SJCRH30 (cell line): ENCODE measurements at regions not wholly inside any gene's neighbourhood (a gene's known extent, or its start where the extent isn't known, plus 50 kb on each side); places are given as distances from the start of the nearest gene placed in this dataset.

ENCODE experiments used
- DNase-seq, 2 experiments: peaks; one replicate each; pipeline ENCODE4 v3.0.0-alpha.2; 2015 to 2020
- H3K27ac ChIP-seq: fragments of 250-450 bp; sonication (Bioruptor Pico); 2 replicates; pipeline ENCODE4 v1.5.1; 2020; ENCODE audit warnings: mild to moderate bottlenecking, moderate library complexity
- H3K27me3 ChIP-seq: fragments of 250-450 bp; sonication (Bioruptor Pico); 2 replicates; pipeline ENCODE4 v1.5.1; 2020; ENCODE audit warnings: mild to moderate bottlenecking, moderate library complexity
- H3K36me3 ChIP-seq: fragments of 250-450 bp; sonication (Bioruptor Pico); 2 replicates; pipeline ENCODE4 v1.5.1; 2020; ENCODE audit warnings: mild to moderate bottlenecking, moderate library complexity
- H3K4me1 ChIP-seq: fragments of 250-450 bp; sonication (Bioruptor Pico); 2 replicates; pipeline ENCODE4 v1.5.1; 2020; ENCODE audit warnings: mild to moderate bottlenecking, moderate library complexity
- H3K4me3 ChIP-seq: fragments of 250-450 bp; sonication (Bioruptor Pico); 2 replicates; pipeline ENCODE4 v1.5.1; 2020; ENCODE audit warnings: mild to moderate bottlenecking, moderate library complexity
- H3K9me3 ChIP-seq: fragments of 250-450 bp; sonication (Bioruptor Pico); replicated peaks from 2 replicates; pipeline ENCODE4 v1.5.1; 2020; ENCODE audit warnings: mild to moderate bottlenecking, moderate library complexity

GRCh38 chr1:165057956-165058355 lies 298.6 kb downstream of the LMX1A start:
- Histone ChIP-seq H3K36me3 (no peaks in the 10 kb centered on the region), H3K4me3 (no peak overlapping the region), H3K27me3 (no peaks in the 10 kb centered on the region), H3K9me3 (no peaks in the 10 kb centered on the region), H3K27ac (no peak overlapping the region), H3K4me1 (no peaks in the 10 kb centered on the region)
- no peak for DNase-seq

DNA sequence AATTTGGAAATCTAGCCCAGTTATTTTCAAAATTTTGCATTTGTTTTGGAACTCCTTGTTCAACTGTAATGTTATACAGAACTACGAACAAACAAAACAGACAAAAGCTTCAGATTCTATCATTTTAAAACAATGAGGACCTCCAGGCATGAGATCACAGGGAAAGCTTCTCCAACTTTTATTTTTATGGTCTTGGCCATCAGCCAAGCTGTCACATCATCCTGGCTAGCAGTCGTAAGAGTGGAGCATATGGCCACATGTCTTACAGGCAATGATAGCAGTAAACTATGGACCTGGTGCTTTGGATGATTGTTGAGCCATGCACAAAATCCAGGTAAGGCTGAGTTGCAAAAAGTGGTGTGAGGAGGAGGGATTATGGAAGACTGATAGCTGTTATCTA lies 299.6 kb downstream of the LMX1A start:
- Histone ChIP-seq H3K9me3 (no peaks in the 10 kb centered on the region), H3K27ac (no peak overlapping the region), H3K4me3 (no peak overlapping the region), H3K36me3 (no peaks in the 10 kb centered on the region), H3K27me3 (no peaks in the 10 kb centered on the region), H3K4me1 (no peaks in the 10 kb centered on the region)
- no peak for DNase-seq

- H3K36me3 ChIP-seq = no peaks in the 10 kb centered on the region
- no peaks in the 10 kb centered on the region for H3K9me3 ChIP-seq
- H3K4me1 ChIP-seq = no peaks in the 10 kb centered on the region
- H3K27me3 ChIP-seq = no peaks in the 10 kb centered on the region
- no peak for DNase-seq
- H3K4me3 ChIP-seq = no peak overlapping the region
- no peak overlapping the region for H3K27ac ChIP-seq
These were observed 300.9 kb downstream of the LMX1A start for GRCh38 chr1:165055581-165055980.

DNA sequence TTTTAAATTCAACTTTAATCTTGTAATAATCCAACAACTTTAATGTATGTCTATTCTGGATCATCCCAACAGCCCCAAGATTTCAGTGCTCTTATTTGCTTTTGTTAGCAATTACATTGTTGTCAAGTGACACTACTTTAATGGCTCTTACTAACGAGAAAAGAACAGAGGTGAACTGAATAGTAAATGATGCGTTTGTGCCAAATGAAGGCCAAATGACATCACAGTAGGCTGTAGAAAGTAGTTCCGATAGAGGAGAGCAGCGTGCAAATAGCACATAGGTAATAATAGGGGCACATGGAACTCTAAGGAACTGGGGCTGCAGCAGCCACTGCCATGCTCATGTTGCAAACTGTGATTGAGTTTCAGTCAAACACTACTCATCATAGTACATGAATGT lies 301.9 kb downstream of the LMX1A start:
- H3K4me3 ChIP-seq = no peak overlapping the region
- no peaks in the 10 kb centered on the region for H3K27me3 ChIP-seq
- H3K9me3 ChIP-seq = no peaks in the 10 kb centered on the region
- H3K27ac ChIP-seq = no peak overlapping the region
- DNase-seq = no peak
- no peaks in the 10 kb centered on the region for H3K4me1 ChIP-seq
- H3K36me3 ChIP-seq = no peaks in the 10 kb centered on the region

- Histone ChIP-seq H3K27ac (no peak overlapping the region), H3K36me3 (no peaks in the 10 kb centered on the region), H3K4me3 (no peak overlapping the region), H3K9me3 (no peaks in the 10 kb centered on the region), H3K4me1 (no peaks in the 10 kb centered on the region), H3K27me3 (no peaks in the 10 kb centered on the region)
- DNase-seq = no peak
These were observed 303.2 kb downstream of the LMX1A start for GRCh38 chr1:165053351-165053750.

DNA sequence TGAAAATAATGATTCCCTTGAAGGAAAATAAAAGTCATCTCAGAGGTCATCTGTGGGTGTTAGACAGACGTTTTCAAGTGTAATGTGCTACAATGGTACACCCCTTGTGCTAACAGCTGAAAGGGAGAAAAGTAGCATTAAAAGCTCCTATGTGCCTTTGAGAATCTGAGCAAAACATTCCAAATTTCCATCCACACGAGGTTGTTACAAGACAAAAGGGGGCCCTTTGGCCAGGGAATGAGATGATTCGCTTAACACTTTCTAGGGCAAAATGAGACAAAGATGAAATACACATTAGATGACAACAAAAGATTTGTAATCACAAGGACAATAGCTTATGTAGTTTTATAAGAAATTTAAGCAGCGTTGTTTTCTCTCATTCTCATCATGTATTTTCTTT lies 303.6 kb downstream of the LMX1A start:
- Histone ChIP-seq H3K4me3 (no peak overlapping the region), H3K4me1 (no peaks in the 10 kb centered on the region), H3K9me3 (no peaks in the 10 kb centered on the region), H3K27ac (no peak overlapping the region), H3K36me3 (no peaks in the 10 kb centered on the region), H3K27me3 (no peaks in the 10 kb centered on the region)
- DNase-seq = no peak

DNA sequence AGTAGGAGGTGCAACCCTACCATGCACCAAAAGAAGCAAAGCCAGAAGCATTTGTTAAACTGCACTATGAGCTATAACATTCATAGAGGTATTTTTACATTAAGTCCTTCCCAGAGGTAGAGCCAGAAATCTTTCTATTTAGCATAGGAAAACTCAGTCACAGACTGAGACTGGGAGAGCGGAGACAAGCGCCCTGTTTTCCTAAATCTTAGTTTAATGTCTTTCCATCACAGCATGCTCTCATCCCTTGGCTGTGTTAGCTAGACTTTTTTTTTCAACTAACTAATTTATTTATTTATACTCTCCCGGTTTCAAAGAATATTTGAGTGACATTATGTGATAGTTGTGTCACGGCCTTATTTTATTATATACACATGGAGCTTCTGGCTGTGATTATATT lies 304.1 kb downstream of the LMX1A start:
- H3K4me1 ChIP-seq = no peaks in the 10 kb centered on the region
- no peaks in the 10 kb centered on the region for H3K36me3 ChIP-seq
- no peaks in the 10 kb centered on the region for H3K27me3 ChIP-seq
- no peak overlapping the region for H3K27ac ChIP-seq
- DNase-seq = no peak
- no peak overlapping the region for H3K4me3 ChIP-seq
- H3K9me3 ChIP-seq = no peaks in the 10 kb centered on the region

- Histone ChIP-seq H3K4me1 (no peaks in the 10 kb centered on the region), H3K4me3 (no peak overlapping the region), H3K36me3 (no peaks in the 10 kb centered on the region), H3K27ac (no peak overlapping the region), H3K9me3 (no peaks in the 10 kb centered on the region), H3K27me3 (no peaks in the 10 kb centered on the region)
- DNase-seq = no peak
These were observed 306.3 kb downstream of the LMX1A start for GRCh38 chr1:165050246-165050645.

DNA sequence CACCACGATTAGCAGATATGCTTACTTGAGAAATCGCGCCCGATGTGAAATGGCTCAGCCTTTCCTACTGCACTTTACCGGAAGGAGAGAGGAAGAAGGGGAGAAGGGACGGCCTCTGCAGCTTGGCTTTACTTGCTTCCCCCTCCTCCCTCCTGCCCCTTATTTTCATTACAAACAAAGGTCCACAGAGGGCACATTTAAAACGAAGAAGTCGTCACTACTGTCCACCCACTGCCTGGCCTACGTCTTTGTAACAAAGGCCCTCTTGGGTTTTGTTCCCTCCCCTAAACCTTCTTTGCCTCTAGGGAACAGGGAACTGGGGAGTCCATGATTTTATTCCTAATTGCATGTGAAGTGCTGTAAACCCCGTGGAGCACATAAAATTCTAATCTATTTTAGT lies 308.5 kb downstream of the LMX1A start:
- H3K27me3 ChIP-seq = no peaks in the 10 kb centered on the region
- no peaks in the 10 kb centered on the region for H3K9me3 ChIP-seq
- H3K4me3 ChIP-seq = no peak overlapping the region
- H3K27ac ChIP-seq = no peak overlapping the region
- no peaks in the 10 kb centered on the region for H3K4me1 ChIP-seq
- H3K36me3 ChIP-seq = no peaks in the 10 kb centered on the region
- no peak for DNase-seq

GRCh38 chr1:165045902-165046301 lies 310.6 kb downstream of the LMX1A start:
- no peaks in the 10 kb centered on the region for H3K36me3 ChIP-seq
- no peak for DNase-seq

GRCh38 chr1:165040641-165041040 lies 315.9 kb downstream of the LMX1A start:
- no peaks in the 10 kb centered on the region for H3K4me1 ChIP-seq
- no peaks in the 10 kb centered on the region for H3K9me3 ChIP-seq
- H3K4me3 ChIP-seq = no peak overlapping the region
- H3K27ac ChIP-seq = no peak overlapping the region
- no peaks in the 10 kb centered on the region for H3K27me3 ChIP-seq
- H3K36me3 ChIP-seq = no peaks in the 10 kb centered on the region
- DNase-seq = no peak

More at GRCh38 chr1:165045902-165046301, 310.6 kb downstream of the LMX1A start:
- H3K27me3 ChIP-seq = no peaks in the 10 kb centered on the region
- no peak overlapping the region for H3K27ac ChIP-seq
- no peak overlapping the region for H3K4me3 ChIP-seq
- no peaks in the 10 kb centered on the region for H3K4me1 ChIP-seq
- H3K9me3 ChIP-seq = no peaks in the 10 kb centered on the region

- no peaks in the 10 kb centered on the region; the same call in 1 of the 2 replicates for H3K27me3 ChIP-seq
- no peak overlapping the region for H3K4me3 ChIP-seq
- no peaks in the 10 kb centered on the region for H3K4me1 ChIP-seq
These were observed 316.5 kb downstream of the LMX1A start for GRCh38 chr1:165039996-165040395.

GRCh38 chr1:165036403-165036802 lies 320.1 kb downstream of the LMX1A start:
- Histone ChIP-seq H3K27me3 (no peaks in the 10 kb centered on the region; the same call in 1 of the 2 replicates), H3K4me1 (no peaks in the 10 kb centered on the region), H3K9me3 (no peaks in the 10 kb centered on the region), H3K27ac (no peak overlapping the region), H3K36me3 (no peaks in the 10 kb centered on the region), H3K4me3 (no peak overlapping the region)
- DNase-seq = no peak

More at GRCh38 chr1:165039996-165040395, 316.5 kb downstream of the LMX1A start:
- Histone ChIP-seq H3K36me3 (no peaks in the 10 kb centered on the region), H3K27ac (no peak overlapping the region), H3K9me3 (no peaks in the 10 kb centered on the region)
- DNase-seq = no peak

DNA sequence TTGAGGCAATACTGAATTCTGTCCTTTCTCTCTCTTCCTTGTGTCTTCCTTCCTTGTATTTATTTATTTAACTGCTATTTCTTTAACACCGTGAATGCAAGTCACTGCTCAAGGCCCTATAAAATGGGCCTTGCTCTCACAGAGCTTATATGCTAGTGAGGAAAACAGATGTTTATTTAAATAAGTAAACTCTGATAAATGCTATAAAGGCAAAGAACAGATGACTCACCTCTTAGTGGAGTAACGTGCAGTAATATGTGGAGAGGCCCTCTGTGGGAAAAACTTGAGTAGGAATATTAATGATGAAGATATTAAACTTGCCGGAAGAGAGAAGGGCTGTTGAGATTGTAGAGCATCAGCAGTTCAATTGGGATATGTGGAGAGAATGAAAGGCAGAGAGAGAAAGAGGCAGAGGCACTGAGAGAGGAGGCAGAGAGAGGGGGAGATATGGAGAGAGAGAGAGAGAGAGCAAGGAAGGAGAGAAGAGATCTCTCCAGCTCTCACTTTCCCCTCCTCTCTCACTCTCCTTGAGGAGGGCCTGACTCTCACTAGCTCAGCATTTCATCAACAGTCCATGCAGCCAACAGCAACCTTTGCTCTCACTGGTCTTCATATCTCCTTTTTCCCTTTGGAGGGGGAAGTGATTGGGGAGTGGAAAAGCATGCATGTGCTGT lies 322.2 kb downstream of the LMX1A start:
- no peaks in the 10 kb centered on the region; the same call in 1 of the 2 replicates for H3K27me3 ChIP-seq
- H3K27ac ChIP-seq = no peak overlapping the region
- no peaks in the 10 kb centered on the region for H3K36me3 ChIP-seq
- H3K4me1 ChIP-seq = no peaks in the 10 kb centered on the region
- no peaks in the 10 kb centered on the region for H3K9me3 ChIP-seq
- no peak for DNase-seq
- H3K4me3 ChIP-seq = no peak overlapping the region

DNA sequence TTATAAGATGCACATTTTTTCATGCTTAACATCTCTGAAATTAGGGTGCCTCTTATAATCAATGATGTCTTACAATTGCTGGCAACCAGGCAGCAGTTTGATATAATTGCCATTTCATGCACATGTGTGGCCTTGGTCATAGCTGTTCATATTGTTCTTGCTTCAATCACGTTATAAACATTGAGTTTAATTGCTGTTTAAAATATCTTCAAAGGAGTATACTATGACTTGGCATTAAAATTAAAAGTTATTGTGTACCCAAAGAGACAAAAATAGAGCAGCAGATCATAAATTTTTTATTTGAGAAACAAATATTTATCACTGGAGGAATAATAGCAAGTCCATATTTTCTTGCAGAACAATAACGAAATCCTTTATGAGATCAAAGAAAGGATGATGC lies 325.5 kb downstream of the LMX1A start:
- Histone ChIP-seq H3K4me1 (no peaks in the 10 kb centered on the region), H3K27me3 (no peaks in the 10 kb centered on the region; the same call in 1 of the 2 replicates), H3K4me3 (no peak overlapping the region), H3K36me3 (no peaks in the 10 kb centered on the region), H3K27ac (no peak overlapping the region), H3K9me3 (no peaks in the 10 kb centered on the region)
- no peak for DNase-seq

DNA sequence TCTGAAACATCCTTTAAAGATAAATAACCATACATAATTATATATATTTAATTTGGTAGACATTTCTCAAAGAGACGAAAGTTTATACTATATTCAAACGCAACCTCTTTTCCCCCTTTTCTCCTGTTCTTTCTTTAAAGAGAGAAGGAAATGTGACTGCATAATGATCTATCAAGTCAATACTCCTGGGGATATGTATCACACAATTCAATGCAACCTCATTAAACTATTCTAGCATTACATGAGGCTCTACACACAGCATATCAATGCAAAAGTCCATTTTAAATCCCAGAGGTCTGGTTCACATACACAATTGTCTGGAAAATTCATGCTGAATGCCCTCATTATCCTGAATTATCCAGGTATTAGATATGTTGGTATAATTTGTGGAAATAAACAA lies 330.7 kb downstream of the LMX1A start:
- no peak for DNase-seq
- no peak overlapping the region for H3K4me3 ChIP-seq
- H3K9me3 ChIP-seq = no peaks in the 10 kb centered on the region
- no peak overlapping the region for H3K27ac ChIP-seq
- H3K4me1 ChIP-seq = no peaks in the 10 kb centered on the region
- no peaks in the 10 kb centered on the region for H3K27me3 ChIP-seq
- H3K36me3 ChIP-seq = no peaks in the 10 kb centered on the region
